Upper lobe of left lung (tissue), 6 donors: ENCODE measurements at regions not wholly inside any gene's neighbourhood (a gene's known extent, or its start where the extent isn't known, plus 50 kb on each side); places are given as distances from the start of the nearest gene placed in this dataset.

Source experiments
- ATAC-seq, 2 donors: fragments of 200-7000 bp; cut with Tn5 transposase; one replicate each; pipeline ENCODE4 v1.9.1; 2022; ENCODE audit warnings: mild to moderate bottlenecking in 2 of 2, moderate library complexity in 2 of 2; ENCODE audit not compliant: low FRiP score in 2 of 2
- DNase-seq, 2 donors: peaks; one replicate each; pipeline ENCODE4 v3.0.0-alpha.2; 2019 to 2020
- H3K27ac ChIP-seq, 4 donors: fragments of 200-600 bp; sonication (generic); one replicate each; pipeline ENCODE4 v1.5.1; 2016 to 2019
- H3K27me3 ChIP-seq, 4 donors: fragments of 200-600 bp; sonication (generic); one replicate each; pipeline ENCODE4 v1.5.1; 2017 to 2019
- H3K36me3 ChIP-seq, 4 donors: fragments of 200-600 bp; sonication (generic); one replicate each; pipeline ENCODE4 v1.5.1; 2016 to 2019
- H3K4me1 ChIP-seq, 4 donors: fragments of 200-600 bp; sonication (generic); one replicate each; pipeline ENCODE4 v1.5.1; 2018 to 2019
- H3K4me3 ChIP-seq, 4 donors: fragments of 200-600 bp; sonication (generic); one replicate each; pipeline ENCODE4 v1.5.1; 2017 to 2019; ENCODE audit warnings: mild to moderate bottlenecking in 2 of 4, moderate library complexity in 1 of 4
- H3K9me3 ChIP-seq, 4 donors: fragments of 200-600 bp; sonication (generic); one replicate each; pipeline ENCODE4 v1.5.1; 2018 to 2019
- CTCF ChIP-seq, 6 experiments: fragments of 450-650 bp in 4 of 6; fragments of 200-600 bp in 2 of 6; sonication (generic) in 2 of 6; IDR thresholded peaks; one replicate each; pipeline ENCODE4 v1.5.1; 2016 to 2019; ENCODE audit warnings: antibody characterized with exemption in 6 of 6
- EP300 ChIP-seq, 4 donors: sonication (generic); formaldehyde crosslinking; IDR thresholded peaks; one replicate each; pipeline ENCODE4 v1.5.1; 2017; ENCODE audit warnings: antibody characterized with exemption in 4 of 4, control low read depth in 2 of 4
- POLR2A ChIP-seq, 4 donors: fragments of 450-650 bp; IDR thresholded peaks; one replicate each; pipeline ENCODE4 v1.5.1; 2016 to 2017; ENCODE audit warnings: antibody characterized with exemption in 4 of 4, mild to moderate bottlenecking in 2 of 4
- POLR2AphosphoS5 ChIP-seq, 2 donors: sonication (generic); formaldehyde crosslinking; IDR thresholded peaks; one replicate each; pipeline ENCODE4 v1.5.1; 2017; ENCODE audit warnings: antibody characterized with exemption in 2 of 2
- WGBS, 2 donors: methylation state at CpG; one replicate each; pipeline ENCODE4 v1.1.5; 2017 to 2018; 5-methylcytosine and 5-hydroxymethylcytosine counted together
- donor health status: DM: no; HTN: no; CAD: no; lungs with moderate emphysema.
- donor health status: DM: no; HTN: yes; CAD: no; lungs with severe emphysema.

GRCh38 chrX:3226087-3226486 is 120.4 kb downstream of the MXRA5 start:
- Histone ChIP-seq H3K36me3 (no peaks in the 10 kb centered on the region), H3K4me1 (no peaks in the 10 kb centered on the region), H3K9me3 (no peaks in the 10 kb centered on the region), H3K27ac (no peak overlapping the region), H3K4me3 (no peak overlapping the region), H3K27me3 (no peaks in the 10 kb centered on the region)
- ATAC-seq = no peak
- TF ChIP-seq POLR2A (IDR thresholded peaks at IDR 0.05) (no peak), POLR2AphosphoS5 (IDR thresholded peaks at IDR 0.05) (no peak), EP300 (IDR thresholded peaks at IDR 0.05) (no peak), CTCF (IDR thresholded peaks at IDR 0.05) (no peak)
- DNase-seq = no peak
- WGBS, 2 donors = 76 to 82% methylated on average over 2 of the region's 2 CpGs

DNA sequence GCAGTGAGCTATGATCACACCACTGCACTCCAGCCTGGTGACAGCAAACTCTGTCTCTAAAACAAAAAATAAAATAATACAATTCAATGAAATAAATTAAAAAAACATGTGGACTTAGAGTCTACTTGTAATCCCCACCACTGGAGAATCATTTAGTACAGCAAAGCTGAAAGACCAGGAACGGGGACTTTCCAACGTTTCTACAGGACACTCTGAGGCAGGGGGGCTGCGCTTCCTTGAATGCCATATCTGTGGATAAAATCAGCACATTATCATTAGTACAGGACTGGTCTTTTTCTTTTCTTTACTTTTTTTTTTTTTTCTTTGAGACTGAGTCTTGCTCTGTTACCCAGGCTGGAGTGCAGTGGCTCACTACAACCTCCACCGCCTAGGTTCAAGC is 124.8 kb downstream of the MXRA5 start:
- no peak for DNase-seq
- no peak for TF ChIP-seq EP300 (IDR thresholded peaks at IDR 0.05)
- no peak for TF ChIP-seq POLR2A (IDR thresholded peaks at IDR 0.05)
- no peak for TF ChIP-seq POLR2AphosphoS5 (IDR thresholded peaks at IDR 0.05)
- TF ChIP-seq CTCF (IDR thresholded peaks at IDR 0.05) = no peak
- ATAC-seq = no peak
- no peaks in the 10 kb centered on the region for H3K4me1 ChIP-seq
- no peak overlapping the region for H3K4me3 ChIP-seq
- 92 to 93% methylated on average over 4 of the region's 4 CpGs for WGBS, 2 donors
- H3K27me3 ChIP-seq = no peaks in the 10 kb centered on the region
- H3K9me3 ChIP-seq = no peaks in the 10 kb centered on the region
- no peak overlapping the region for H3K27ac ChIP-seq
- no peaks in the 10 kb centered on the region for H3K36me3 ChIP-seq

- ATAC-seq (no peak), DNase-seq (no peak)
- 86 to 100% methylated on average over 2 to 5 of the region's 5 CpGs for WGBS, 2 donors
- H3K27ac ChIP-seq = no peak overlapping the region
- no peak overlapping the region for H3K4me3 ChIP-seq
- H3K4me1 ChIP-seq = no peaks in the 10 kb centered on the region
- H3K9me3 ChIP-seq = no peaks in the 10 kb centered on the region
- no peak for TF ChIP-seq CTCF (IDR thresholded peaks at IDR 0.05)
- no peak for TF ChIP-seq EP300 (IDR thresholded peaks at IDR 0.05)
- TF ChIP-seq POLR2AphosphoS5 (IDR thresholded peaks at IDR 0.05) = no peak
- no peak for TF ChIP-seq POLR2A (IDR thresholded peaks at IDR 0.05)
- no peaks in the 10 kb centered on the region for H3K36me3 ChIP-seq
- H3K27me3 ChIP-seq = no peaks in the 10 kb centered on the region
Observed at GRCh38 chrX:3219667-3220066, 126.8 kb downstream of the MXRA5 start.

DNA sequence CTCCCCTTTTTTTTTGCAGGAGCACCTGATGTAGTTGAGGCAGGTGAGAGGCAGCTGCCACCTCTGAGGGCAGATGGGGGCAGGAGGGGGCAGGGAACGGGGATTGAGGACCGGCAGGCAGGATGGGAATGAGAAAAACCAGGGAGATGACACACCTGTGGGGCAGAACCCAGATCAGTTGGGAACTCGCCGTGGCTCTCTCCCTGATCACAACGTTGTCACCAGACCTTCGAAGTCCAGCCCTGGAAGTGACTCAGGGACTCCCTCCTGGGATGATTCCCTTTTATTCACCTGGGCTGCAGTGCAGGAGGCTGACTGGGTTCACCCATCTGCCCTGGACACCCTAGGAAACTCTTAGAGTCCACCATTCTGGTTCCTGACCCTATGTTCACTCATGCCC is 127.2 kb downstream of the MXRA5 start:
- 62 to 89% methylated on average over 2 to 6 of the region's 6 CpGs for WGBS, 2 donors
- H3K27ac ChIP-seq = no peak overlapping the region
- no peak overlapping the region for H3K4me3 ChIP-seq
- no peaks in the 10 kb centered on the region for H3K9me3 ChIP-seq
- TF ChIP-seq CTCF (IDR thresholded peaks at IDR 0.05) = no peak
- no peak for TF ChIP-seq POLR2AphosphoS5 (IDR thresholded peaks at IDR 0.05)
- no peak for TF ChIP-seq POLR2A (IDR thresholded peaks at IDR 0.05)
- no peak for TF ChIP-seq EP300 (IDR thresholded peaks at IDR 0.05)
- DNase-seq = no peak
- H3K36me3 ChIP-seq = no peaks in the 10 kb centered on the region
- ATAC-seq = no peak
- H3K27me3 ChIP-seq = no peaks in the 10 kb centered on the region
- H3K4me1 ChIP-seq = no peaks in the 10 kb centered on the region

DNA sequence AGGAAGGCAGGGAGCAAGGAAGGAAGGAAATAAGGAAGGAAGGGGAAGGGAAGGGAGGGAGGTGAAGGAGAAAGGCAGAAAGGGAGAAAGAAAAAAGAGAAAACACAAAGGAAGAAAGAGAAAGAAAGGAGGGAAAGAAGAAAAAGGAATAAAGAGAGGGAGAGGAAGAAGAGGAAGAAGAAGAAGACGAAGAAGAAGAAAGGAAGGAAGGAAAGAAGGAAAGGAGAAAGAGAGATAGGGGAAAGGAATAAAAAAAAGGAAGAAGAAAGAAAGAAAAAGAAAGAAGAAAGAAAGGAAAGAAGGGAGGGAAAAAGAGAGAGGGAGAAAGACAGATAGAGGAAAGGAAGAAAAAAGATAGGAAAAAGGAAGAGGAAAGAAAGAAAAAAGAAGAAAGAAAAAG is 128.0 kb downstream of the MXRA5 start:
- TF ChIP-seq CTCF (IDR thresholded peaks at IDR 0.05) (no peak), POLR2AphosphoS5 (IDR thresholded peaks at IDR 0.05) (no peak), EP300 (IDR thresholded peaks at IDR 0.05) (no peak), POLR2A (IDR thresholded peaks at IDR 0.05) (no peak)
- no peaks in the 10 kb centered on the region for H3K9me3 ChIP-seq
- H3K4me1 ChIP-seq = no peaks in the 10 kb centered on the region
- 82 to 87% methylated on average over 1 of the region's 1 CpG for WGBS, 2 donors
- no peak overlapping the region for H3K27ac ChIP-seq
- ATAC-seq (no peak), DNase-seq (no peak)
- no peak overlapping the region for H3K4me3 ChIP-seq
- H3K36me3 ChIP-seq = no peaks in the 10 kb centered on the region
- H3K27me3 ChIP-seq = no peaks in the 10 kb centered on the region
